ENCODE measurements at regions not wholly inside any gene's neighbourhood (a gene's known extent, or its start where the extent isn't known, plus 50 kb on each side); places are given as distances from the start of the nearest gene placed in this dataset.

DNA sequence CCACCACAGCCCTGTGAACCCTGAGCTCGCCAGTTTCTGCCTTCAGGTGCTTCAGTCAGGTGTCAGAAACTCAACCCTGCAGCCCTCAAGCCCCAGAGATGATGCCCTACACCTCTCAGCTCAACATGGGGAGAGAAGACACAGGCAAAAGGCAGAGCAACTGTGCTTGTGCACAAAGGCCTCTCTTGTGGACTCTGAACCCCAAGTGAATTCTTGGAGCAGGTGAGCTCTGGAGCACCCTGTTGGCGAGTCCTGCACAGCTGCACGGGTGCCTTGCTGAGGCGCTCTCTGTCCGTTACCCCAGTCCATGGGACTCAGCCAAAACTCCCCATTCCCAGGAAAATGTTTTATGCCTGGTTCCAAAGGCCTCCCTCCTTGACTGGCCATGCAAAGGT, 197.0 kb downstream of the KLF13 start:
- DNase-seq (ENCODE audit: low read depth) (no peak), FAIRE-seq (no peak)
- no peak overlapping the region for H3K4me3 ChIP-seq (ENCODE audit: low read depth, low read length)
- TF ChIP-seq, protein P1, sequence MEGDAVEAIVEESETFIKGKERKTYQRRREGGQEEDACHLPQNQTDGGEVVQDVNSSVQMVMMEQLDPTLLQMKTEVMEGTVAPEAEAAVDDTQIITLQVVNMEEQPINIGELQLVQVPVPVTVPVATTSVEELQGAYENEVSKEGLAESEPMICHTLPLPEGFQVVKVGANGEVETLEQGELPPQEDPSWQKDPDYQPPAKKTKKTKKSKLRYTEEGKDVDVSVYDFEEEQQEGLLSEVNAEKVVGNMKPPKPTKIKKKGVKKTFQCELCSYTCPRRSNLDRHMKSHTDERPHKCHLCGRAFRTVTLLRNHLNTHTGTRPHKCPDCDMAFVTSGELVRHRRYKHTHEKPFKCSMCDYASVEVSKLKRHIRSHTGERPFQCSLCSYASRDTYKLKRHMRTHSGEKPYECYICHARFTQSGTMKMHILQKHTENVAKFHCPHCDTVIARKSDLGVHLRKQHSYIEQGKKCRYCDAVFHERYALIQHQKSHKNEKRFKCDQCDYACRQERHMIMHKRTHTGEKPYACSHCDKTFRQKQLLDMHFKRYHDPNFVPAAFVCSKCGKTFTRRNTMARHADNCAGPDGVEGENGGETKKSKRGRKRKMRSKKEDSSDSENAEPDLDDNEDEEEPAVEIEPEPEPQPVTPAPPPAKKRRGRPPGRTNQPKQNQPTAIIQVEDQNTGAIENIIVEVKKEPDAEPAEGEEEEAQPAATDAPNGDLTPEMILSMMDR (IDR thresholded peaks at IDR 0.05; ENCODE audit: insufficient read depth, low read length, severe bottlenecking): no peak
- H3K36me3 ChIP-seq (ENCODE audit: control insufficient read depth, insufficient read depth, low read length): no peaks in the 10 kb centered on the region
- H3K27me3 ChIP-seq (ENCODE audit: control insufficient read depth, insufficient read depth, low read length): no peaks in the 10 kb centered on the region

DNA sequence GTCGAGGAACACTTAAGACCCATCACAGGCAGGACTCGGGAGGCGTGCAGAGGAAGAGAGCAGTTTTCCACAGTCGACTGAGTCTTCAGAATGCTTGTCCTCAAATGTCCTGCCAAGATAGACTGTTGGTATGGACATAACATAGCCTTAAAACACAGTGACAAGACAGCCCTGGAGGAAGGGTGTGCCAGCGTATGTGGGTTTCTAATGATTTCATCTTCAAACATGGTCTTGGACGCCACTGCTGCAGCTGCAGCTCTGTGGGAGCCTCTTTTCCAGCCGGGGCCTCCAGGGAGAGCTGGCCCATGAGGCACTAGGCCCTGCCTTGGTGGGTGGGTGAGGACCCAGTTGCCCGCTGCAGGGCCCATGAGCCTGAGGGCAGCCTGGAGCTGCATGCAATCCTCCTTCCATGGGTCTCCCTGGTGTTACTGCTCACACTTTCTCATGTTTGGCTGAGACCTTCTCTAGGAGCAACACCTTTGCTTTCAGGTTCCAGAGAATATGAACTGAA, 198.6 kb downstream of the KLF13 start:
- no peak for FAIRE-seq
- no peak overlapping the region for H3K4me3 ChIP-seq (ENCODE audit: low read depth, low read length)
- TF ChIP-seq, protein P1 (IDR thresholded peaks at IDR 0.05; ENCODE audit: insufficient read depth, low read length, severe bottlenecking): no peak
- H3K27me3 ChIP-seq (ENCODE audit: control insufficient read depth, insufficient read depth, low read length): no peaks in the 10 kb centered on the region
- no peak for DNase-seq (ENCODE audit: low read depth)
- no peaks in the 10 kb centered on the region for H3K36me3 ChIP-seq (ENCODE audit: control insufficient read depth, insufficient read depth, low read length)

- no peak for FAIRE-seq
- Histone ChIP-seq H3K4me3 (ENCODE audit: low read depth, low read length) (no peak overlapping the region), H3K27me3 (ENCODE audit: control insufficient read depth, insufficient read depth, low read length) (no peaks in the 10 kb centered on the region), H3K36me3 (ENCODE audit: control insufficient read depth, insufficient read depth, low read length) (no peaks in the 10 kb centered on the region)
- DNase-seq (ENCODE audit: low read depth): no peak
- TF ChIP-seq, protein P1 (IDR thresholded peaks at IDR 0.05; ENCODE audit: insufficient read depth, low read length, severe bottlenecking): no peak
These were observed 199.5 kb downstream of the KLF13 start for GRCh38 chr15:31525988-31526665.

- TF ChIP-seq, protein P1 (IDR thresholded peaks at IDR 0.05; ENCODE audit: insufficient read depth, low read length, severe bottlenecking): no peak
- H3K27me3 ChIP-seq (ENCODE audit: control insufficient read depth, insufficient read depth, low read length): no peaks in the 10 kb centered on the region
- DNase-seq (ENCODE audit: low read depth) (no peak), FAIRE-seq (peak; percentile 32)
- no peaks in the 10 kb centered on the region for H3K36me3 ChIP-seq (ENCODE audit: control insufficient read depth, insufficient read depth, low read length)
- H3K4me3 ChIP-seq (ENCODE audit: low read depth, low read length): no peak overlapping the region
These were observed 200.5 kb downstream of the KLF13 start for GRCh38 chr15:31526916-31527690.

DNA sequence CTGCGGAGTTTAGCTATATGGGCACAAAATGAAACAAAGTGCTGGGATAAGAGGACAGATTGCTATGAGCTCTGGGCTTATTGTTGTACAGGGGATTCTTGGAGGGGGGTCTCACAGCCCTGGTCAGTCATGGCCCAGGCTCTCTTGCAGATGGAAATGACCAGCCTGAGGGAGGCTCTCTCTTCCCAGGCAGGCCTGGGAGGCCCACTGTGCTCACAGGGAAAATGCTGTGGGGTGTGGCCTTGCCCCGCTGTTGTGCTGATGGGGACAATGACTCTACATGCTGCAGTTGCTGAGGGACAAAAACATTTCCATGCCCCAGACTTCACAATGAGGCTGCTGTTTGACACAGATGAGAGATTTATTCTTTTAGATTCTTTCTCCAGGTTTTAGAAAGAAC, 202.2 kb downstream of the KLF13 start:
- H3K4me3 ChIP-seq (ENCODE audit: low read depth, low read length): no peak overlapping the region
- TF ChIP-seq, protein P1 (IDR thresholded peaks at IDR 0.05; ENCODE audit: insufficient read depth, low read length, severe bottlenecking): no peak
- DNase-seq (ENCODE audit: low read depth) (no peak), FAIRE-seq (no peak)
- no peaks in the 10 kb centered on the region for H3K27me3 ChIP-seq (ENCODE audit: control insufficient read depth, insufficient read depth, low read length)
- H3K36me3 ChIP-seq (ENCODE audit: control insufficient read depth, insufficient read depth, low read length): no peaks in the 10 kb centered on the region
